ENCODE measurements at regions not wholly inside any gene's neighbourhood (a gene's known extent, or its start where the extent isn't known, plus 50 kb on each side); places are given as distances from the start of the nearest gene placed in this dataset.

GRCh38 chr10:109149666-109150350 lies 773.5 kb downstream of the XPNPEP1 start:
- Mint-ChIP-seq H3K36me3 (no peaks in the 10 kb centered on the region), H3K4me1 (no peaks in the 10 kb centered on the region), H3K4me3 (no peak overlapping the region), H3K9me3 (peaks cover 14% of the 10 kb centered on the region), H3K27me3 (ENCODE audit: low read depth) (no peaks in the 10 kb centered on the region), H3K27ac (no peak overlapping the region)
- ATAC-seq (no peak), DNase-seq (ENCODE audit: low spot score) (no peak)
- TF ChIP-seq SOX15 (CRISPR knock-in tag; IDR thresholded peaks at IDR 0.05) (no peak), E2F1 (CRISPR knock-in tag; IDR thresholded peaks at IDR 0.05) (no peak), AR (CRISPR knock-in tag; IDR thresholded peaks at IDR 0.05) (no peak), JUN (CRISPR knock-in tag; IDR thresholded peaks at IDR 0.05) (no peak), CREB1 (CRISPR knock-in tag; IDR thresholded peaks at IDR 0.05) (no peak)
- POLR2A ChIA-PET, result no interaction called here
- CTCF ChIA-PET, result no interaction called here

- H3K36me3 Mint-ChIP-seq, result no peaks in the 10 kb centered on the region
- peaks cover 20% of the 10 kb centered on the region for H3K9me3 Mint-ChIP-seq
- POLR2A ChIA-PET, result no interaction called here
- no peak overlapping the region for H3K4me3 Mint-ChIP-seq
- CTCF ChIA-PET, result no interaction called here
- ATAC-seq, result no peak
- TF ChIP-seq ZNF138 (CRISPR knock-in tag; conservative IDR thresholded peaks at IDR 0.05) (no peak), JAZF1 (CRISPR knock-in tag; IDR thresholded peaks at IDR 0.05) (no peak)
- no peak overlapping the region for H3K27ac Mint-ChIP-seq
- DNase-seq (ENCODE audit: low spot score), result no peak
- H3K27me3 Mint-ChIP-seq (ENCODE audit: low read depth), result no peaks in the 10 kb centered on the region
- H3K4me1 Mint-ChIP-seq, result no peaks in the 10 kb centered on the region
These were observed 795.9 kb downstream of the XPNPEP1 start for GRCh38 chr10:109127363-109127762.

GRCh38 chr10:109126541-109126940 lies 796.8 kb downstream of the XPNPEP1 start:
- no peaks in the 10 kb centered on the region for H3K4me1 Mint-ChIP-seq
- ATAC-seq, result no peak
- H3K4me3 Mint-ChIP-seq, result no peak overlapping the region
- H3K27ac Mint-ChIP-seq, result no peak overlapping the region
- CTCF ChIA-PET, result interaction anchor here (1.3 kb wide), 1 partner anchor 20 kb away, joined by 3 read pairs; no protein-coding TSS in a partner anchor
- no peaks in the 10 kb centered on the region for H3K27me3 Mint-ChIP-seq (ENCODE audit: low read depth)
- no peak for DNase-seq (ENCODE audit: low spot score)
- POLR2A ChIA-PET, result no interaction called here
- H3K9me3 Mint-ChIP-seq, result peaks cover 15% of the 10 kb centered on the region
- H3K36me3 Mint-ChIP-seq, result no peaks in the 10 kb centered on the region
- TF ChIP-seq ETV6 (CRISPR knock-in tag; IDR thresholded peaks at IDR 0.05) (no peak), ZBTB43 (CRISPR knock-in tag; IDR thresholded peaks at IDR 0.05) (no peak), TCF7 (CRISPR knock-in tag; IDR thresholded peaks at IDR 0.05; ENCODE audit: low read depth) (no peak), JAZF1 (CRISPR knock-in tag; IDR thresholded peaks at IDR 0.05) (no peak), MLX (CRISPR knock-in tag; IDR thresholded peaks at IDR 0.05) (no peak), PRRX2 (CRISPR knock-in tag; IDR thresholded peaks at IDR 0.05) (no peak), KAT7 (CRISPR knock-in tag; IDR thresholded peaks at IDR 0.05; ENCODE audit: borderline replicate concordance) (no peak), NR2C2 (CRISPR knock-in tag; IDR thresholded peaks at IDR 0.05) (no peak), AFF4 (CRISPR knock-in tag; IDR thresholded peaks at IDR 0.05; ENCODE audit: borderline replicate concordance) (no peak), NFATC4 (CRISPR knock-in tag; IDR thresholded peaks at IDR 0.05) (no peak), ATF6 (CRISPR knock-in tag; IDR thresholded peaks at IDR 0.05) (no peak), ATF3 (CRISPR knock-in tag; conservative IDR thresholded peaks at IDR 0.05) (no peak)

All from WTC11 (cell line).